HCT116 (cell line): ENCODE measurements at regions not wholly inside any gene's neighbourhood (a gene's known extent, or its start where the extent isn't known, plus 50 kb on each side); places are given as distances from the start of the nearest gene placed in this dataset.

Experiments
- ATAC-seq: fragments of 200-7000 bp; cut with Tn5 transposase; 2 replicates; pipeline ENCODE4 v1.9.1; 2020; ENCODE audit warnings: mild to moderate bottlenecking, moderate library complexity
- BruUV-seq: library from RNA; stranded (reverse); fragments of 400-500 nt; replicated peaks from 2 replicates; lab custom pipeline; 2021; lab: Mats Ljungman, UMichigan
- CTCF ChIA-PET: fragments of 300-600 bp; sonication (Branson Sonifier 250); formaldehyde crosslinking; loops from one replicate; lab custom pipeline; 2021; ENCODE audit warnings: antibody characterized with exemption; lab: Charles Lee
- POLR2A ChIA-PET: fragments of 300-600, 350-600 bp; sonication (Branson Sonifier 250); formaldehyde crosslinking; loops from one replicate; lab custom pipeline; 2021; ENCODE audit warnings: antibody characterized with exemption; lab: Charles Lee
- RAD21 ChIA-PET, 2 experiments: fragments of 300-600 bp; sonication (Branson Sonifier 250); formaldehyde crosslinking; loops; one replicate each; lab custom pipeline; 2023; ENCODE audit warnings: low total read pairs in 2 of 2; ENCODE audit not compliant: uncharacterized antibody in 2 of 2, unreplicated experiment in 2 of 2, low non-redundant PET in 1 of 2; lab: Charles Lee
- DNase-seq: peaks from one replicate; pipeline ENCODE4 v3.0.0-alpha.2; 2010; ENCODE audit warnings: low read depth, low spot score
- H2AFZ ChIP-seq: fragments of 200-600 bp; shearing (Covaris generic), sonication (generic); 2 replicates; pipeline ENCODE4 v1.6.1; 2017; ENCODE audit warnings: low read depth, mixed run types, mixed read lengths, antibody characterized with exemption, low read length; ENCODE audit not compliant: poor library complexity, severe bottlenecking
- H3K27ac ChIP-seq: 2 replicates; pipeline ENCODE4 v1.5.1; 2012; ENCODE audit warnings: low read depth, low read length
- H3K27me3 ChIP-seq: fragments of 200-600 bp; sonication (generic); 2 replicates; pipeline ENCODE4 v1.6.1; 2016; ENCODE audit warnings: mixed run types, low read length, mixed read lengths; ENCODE audit not compliant: insufficient read depth
- H3K36me3 ChIP-seq, 2 experiments: fragments of 200-500 bp in 1 of 2; fragments of 200-600 bp in 1 of 2; sonication (Bioruptor generic) in 1 of 2; sonication (generic) in 1 of 2; 2 replicates each; pipeline versions ENCODE4 v1.5.1 to v1.6.1; 2014 to 2016; ENCODE audit warnings: low read length in 2 of 2, inconsistent platforms in 1 of 2, mixed read lengths in 1 of 2, mixed run types in 1 of 2; ENCODE audit not compliant: insufficient read depth in 2 of 2, control insufficient read depth in 1 of 2
- H3K4me1 ChIP-seq, 2 experiments: fragments of 200-600 bp in 1 of 2; sonication (generic) in 1 of 2; 2 replicates each; pipeline versions ENCODE4 v1.5.1 to v1.6.1; 2012 to 2017; ENCODE audit warnings: low read length in 2 of 2, inconsistent platforms in 1 of 2, mild to moderate bottlenecking in 1 of 2, mixed read lengths in 1 of 2, mixed run types in 1 of 2, moderate library complexity in 1 of 2; ENCODE audit not compliant: insufficient read depth in 2 of 2, control insufficient read depth in 1 of 2
- H3K4me2 ChIP-seq: fragments of 200-600 bp; sonication (generic); 2 replicates; pipeline ENCODE4 v1.6.1; 2017; ENCODE audit warnings: mixed run types, low read length, mixed read lengths
- H3K4me3 ChIP-seq, 2 experiments: fragments of 200-600 bp in 1 of 2; sonication (generic) in 1 of 2; replicated peaks in 1 of 2; 2 replicates each; pipeline ENCODE4 v1.5.1; 2011 to 2016; ENCODE audit warnings: low read length in 2 of 2, control low read depth in 1 of 2, low read depth in 1 of 2, mild to moderate bottlenecking in 1 of 2, mixed read lengths in 1 of 2, mixed run types in 1 of 2
- H3K79me2 ChIP-seq: fragments of 200-600 bp; sonication (generic); 2 replicates; pipeline ENCODE4 v1.6.1; 2017; ENCODE audit warnings: mild to moderate bottlenecking, mixed run types, low read length, moderate library complexity, mixed read lengths; ENCODE audit not compliant: insufficient read depth
- H3K9ac ChIP-seq: fragments of 200-600 bp; sonication (generic); 2 replicates; pipeline ENCODE4 v1.6.1; 2016; ENCODE audit warnings: low read length, mixed read lengths
- H3K9me2 ChIP-seq: fragments of 200-600 bp; sonication (generic), shearing (Covaris generic); 2 replicates; pipeline ENCODE4 v1.6.1; 2017; ENCODE audit warnings: mixed run types, mild to moderate bottlenecking, moderate library complexity; ENCODE audit not compliant: insufficient read depth
- H3K9me3 ChIP-seq, 2 experiments: fragments of 200-500 bp in 1 of 2; fragments of 200-600 bp in 1 of 2; sonication (Bioruptor generic) in 1 of 2; sonication (generic) in 1 of 2; 2 replicates each; pipeline ENCODE4 v1.6.1; 2014 to 2017; ENCODE audit warnings: low read length in 2 of 2, mixed read lengths in 2 of 2, inconsistent platforms in 1 of 2, low read depth in 1 of 2, mild to moderate bottlenecking in 1 of 2, mixed run types in 1 of 2, moderate library complexity in 1 of 2; ENCODE audit not compliant: control insufficient read depth in 1 of 2, insufficient read depth in 1 of 2
- H4K20me1 ChIP-seq: fragments of 200-600 bp; sonication (generic), shearing (Covaris generic); 2 replicates; pipeline ENCODE4 v1.6.1; 2017; ENCODE audit warnings: mixed run types, mild to moderate bottlenecking, moderate library complexity; ENCODE audit not compliant: insufficient read depth
- ATF3 ChIP-seq: IDR thresholded peaks from 2 replicates; pipeline ENCODE4 v1.6.1; 2012
- CEBPB ChIP-seq: IDR thresholded peaks from 2 replicates; pipeline ENCODE4 v1.6.1; 2012; ENCODE audit warnings: low read depth
- CTCF ChIP-seq, 3 experiments: fragments of 200-600 bp in 1 of 3; sonication (generic) in 1 of 3; IDR thresholded peaks in 2 of 3; conservative IDR thresholded peaks in 1 of 3; 2 replicates each; pipeline ENCODE4 v1.5.1; 2012 to 2017; ENCODE audit warnings: low read depth in 2 of 3, low read length in 2 of 3, antibody characterized with exemption in 1 of 3, borderline replicate concordance in 1 of 3, control low read depth in 1 of 3, mild to moderate bottlenecking in 1 of 3, mixed read lengths in 1 of 3, mixed run types in 1 of 3, moderate library complexity in 1 of 3; ENCODE audit not compliant: insufficient read depth in 1 of 3
- EGR1 ChIP-seq: IDR thresholded peaks from 2 replicates; pipeline ENCODE4 v1.6.1; 2012; ENCODE audit warnings: low read depth
- ELF1 ChIP-seq: IDR thresholded peaks from 2 replicates; pipeline ENCODE4 v1.6.1; 2012; ENCODE audit warnings: low read depth, borderline replicate concordance
- JUND ChIP-seq: IDR thresholded peaks from 2 replicates; pipeline ENCODE4 v1.6.1; 2012
- MAX ChIP-seq: IDR thresholded peaks from 2 replicates; pipeline ENCODE4 v1.6.1; 2012
- POLR2AphosphoS5 ChIP-seq: IDR thresholded peaks from 2 replicates; pipeline ENCODE4 v1.6.1; 2011; ENCODE audit warnings: mild to moderate bottlenecking, low read depth, low read length, moderate library complexity
- RAD21 ChIP-seq: IDR thresholded peaks from 2 replicates; pipeline ENCODE4 v1.6.1; 2012; ENCODE audit warnings: low read depth, mild to moderate bottlenecking
- REST ChIP-seq: IDR thresholded peaks from 2 replicates; pipeline ENCODE4 v1.6.1; 2012; ENCODE audit warnings: low read depth
- SP1 ChIP-seq: IDR thresholded peaks from 2 replicates; pipeline ENCODE4 v1.6.1; 2012; ENCODE audit warnings: low read depth
- SRF ChIP-seq: IDR thresholded peaks from 2 replicates; pipeline ENCODE4 v1.6.1; 2012; ENCODE audit warnings: low read depth
- TCF7L2 ChIP-seq: IDR thresholded peaks from 2 replicates; pipeline ENCODE4 v1.7.0; 2011; ENCODE audit warnings: borderline replicate concordance, inconsistent platforms; ENCODE audit not compliant: insufficient read depth, insufficient read length; ENCODE audit errors: extremely low read depth
- YY1 ChIP-seq: IDR thresholded peaks from 2 replicates; pipeline ENCODE4 v1.6.1; 2011; ENCODE audit warnings: low read length, low read depth, moderate library complexity, mild to moderate bottlenecking; ENCODE audit not compliant: insufficient replicate concordance; ENCODE audit errors: extremely low read depth
- ZBTB33 ChIP-seq: IDR thresholded peaks from 2 replicates; pipeline ENCODE4 v1.6.1; 2011; ENCODE audit warnings: mild to moderate bottlenecking, low read length, moderate library complexity; ENCODE audit not compliant: insufficient replicate concordance; ENCODE audit errors: extremely low read depth
- intact Hi-C: fragments of 100-400 bp; cut with micrococcal nuclease; formaldehyde crosslinking; loops from 2 replicates; pipeline ENCODE4 v1.10.0; 2022

GRCh38 chr9:13628526-13628925 lies 349.0 kb upstream of the MPDZ start (continued):
- no peak for TF ChIP-seq REST
- TF ChIP-seq EGR1: no peak
- no peak for TF ChIP-seq CEBPB

- no peak overlapping the region for H3K4me2 ChIP-seq
- TF ChIP-seq POLR2AphosphoS5 (no peak), RAD21 (no peak), TCF7L2 (no peak), SP1 (no peak), ATF3 (no peak), ZBTB33 (no peak), JUND (no peak), SRF (no peak), ELF1 (no peak), CEBPB (no peak), MAX (no peak), YY1 (no peak), CTCF (IDR thresholded peaks at IDR 0.05 in 2 of 3, conservative IDR thresholded peaks at IDR 0.05 in 1 of 3; ENCODE audit: borderline replicate concordance in 1 of 3, insufficient read depth in 1 of 3, low read depth in 2 of 3, low read length in 2 of 3) (no peak)
- no peak overlapping the region for H3K27ac ChIP-seq
- H3K36me3 ChIP-seq: no peaks in the 10 kb centered on the region
- BruUV-seq: no TSS peak
- H3K27me3 ChIP-seq: no peaks in the 10 kb centered on the region
- H3K79me2 ChIP-seq: no peaks in the 10 kb centered on the region
- ChIA-PET POLR2A (no interaction called here), CTCF (no interaction called here), RAD21 (no interaction called here)
- H3K4me1 ChIP-seq: no peaks in the 10 kb centered on the region
- intact Hi-C loops: no loop called here
- H2AFZ ChIP-seq: no peak overlapping the region
- H3K9ac ChIP-seq: no peak overlapping the region
- no peaks in the 10 kb centered on the region for H3K9me2 ChIP-seq
- H3K4me3 ChIP-seq: no peak overlapping the region
- ATAC-seq (no peak), DNase-seq (no peak)
- H3K9me3 ChIP-seq: no peaks in the 10 kb centered on the region; a peak in 2 of 4 replicates
- H4K20me1 ChIP-seq: no peaks in the 10 kb centered on the region
These were observed 348.0 kb upstream of the MPDZ start for GRCh38 chr9:13627502-13627901.
